ENCODE measurements at regions not wholly inside any gene's neighbourhood (a gene's known extent, or its start where the extent isn't known, plus 50 kb on each side); places are given as distances from the start of the nearest gene placed in this dataset.

GRCh38 chr6:168983925-168984324 is 269.7 kb downstream of the THBS2 start:
- DNase-seq (ENCODE audit: low read depth in 4 of 4, low spot score in 3 of 4), result no peak

DNA sequence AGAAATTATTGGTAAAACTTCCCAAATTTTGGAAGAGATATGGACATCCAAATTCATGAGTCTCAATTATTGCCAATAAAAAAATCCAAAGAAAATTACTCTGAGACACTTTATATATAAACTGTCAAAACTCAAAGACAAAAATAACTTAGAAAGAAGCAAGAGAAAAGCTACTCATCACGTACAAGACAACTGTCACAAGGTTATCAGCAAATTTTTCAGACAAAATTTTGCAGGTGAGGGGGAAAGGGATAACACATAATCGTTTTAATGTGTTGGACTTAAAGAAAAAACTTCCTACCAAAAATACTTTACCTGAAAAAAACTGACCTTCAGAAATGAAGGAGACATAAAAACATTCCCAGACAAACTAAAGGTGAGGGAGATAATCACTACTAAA is 272.5 kb downstream of the THBS2 start:
- DNase-seq (ENCODE audit: low read depth in 4 of 4, low spot score in 3 of 4), result no peak

DNA sequence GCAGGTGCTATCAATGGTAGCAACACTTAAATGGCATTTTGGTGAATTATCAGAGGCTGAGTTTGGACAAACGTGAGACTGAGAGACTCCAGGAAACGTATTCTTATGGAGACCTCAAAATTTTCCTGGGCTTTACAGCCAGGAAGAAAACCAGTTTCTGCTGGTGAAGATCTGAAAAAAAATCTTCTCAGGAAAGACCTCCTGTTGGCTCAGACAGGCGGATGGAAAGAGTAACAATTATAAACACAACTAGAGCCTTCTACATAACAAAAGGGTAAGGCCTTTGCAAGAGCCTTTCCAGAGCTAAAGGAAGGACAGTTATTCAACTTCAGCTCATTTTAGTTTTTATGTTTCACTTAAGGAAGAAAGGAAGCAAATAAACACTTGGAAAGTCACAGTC is 274.4 kb downstream of the THBS2 start:
- no peak for DNase-seq (ENCODE audit: low read depth in 4 of 4, low spot score in 3 of 4)

GRCh38 chr6:168972128-168972527 is 281.5 kb downstream of the THBS2 start:
- DNase-seq (ENCODE audit: low read depth in 4 of 4, low spot score in 3 of 4), result no peak

GRCh38 chr6:168971549-168971948 is 282.1 kb downstream of the THBS2 start:
- no peak for DNase-seq (ENCODE audit: low read depth in 4 of 4, low spot score in 3 of 4)

DNA sequence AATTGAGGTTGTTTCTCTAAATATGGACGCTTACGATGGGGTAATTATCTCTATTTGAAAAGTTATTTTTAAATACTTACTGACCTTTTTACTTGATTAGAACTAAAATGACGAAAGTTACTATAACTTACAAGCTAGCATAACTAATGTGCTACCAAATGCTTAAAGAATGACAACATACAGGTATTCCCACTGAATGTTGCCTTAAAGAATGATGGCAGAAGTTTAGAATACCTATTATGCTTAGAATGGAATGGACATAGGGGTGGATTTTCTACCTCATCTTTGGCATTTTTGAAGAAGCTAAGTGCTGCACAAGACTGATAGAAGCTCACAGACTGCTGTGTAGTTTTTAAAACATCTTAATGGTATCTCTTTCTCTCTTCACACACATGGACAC is 284.8 kb downstream of the THBS2 start:
- DNase-seq (ENCODE audit: low read depth in 4 of 4, low spot score in 3 of 4), result no peak

GRCh38 chr6:168968228-168968627 is 285.4 kb downstream of the THBS2 start:
- no peak for DNase-seq (ENCODE audit: low read depth in 4 of 4, low spot score in 3 of 4)

DNA sequence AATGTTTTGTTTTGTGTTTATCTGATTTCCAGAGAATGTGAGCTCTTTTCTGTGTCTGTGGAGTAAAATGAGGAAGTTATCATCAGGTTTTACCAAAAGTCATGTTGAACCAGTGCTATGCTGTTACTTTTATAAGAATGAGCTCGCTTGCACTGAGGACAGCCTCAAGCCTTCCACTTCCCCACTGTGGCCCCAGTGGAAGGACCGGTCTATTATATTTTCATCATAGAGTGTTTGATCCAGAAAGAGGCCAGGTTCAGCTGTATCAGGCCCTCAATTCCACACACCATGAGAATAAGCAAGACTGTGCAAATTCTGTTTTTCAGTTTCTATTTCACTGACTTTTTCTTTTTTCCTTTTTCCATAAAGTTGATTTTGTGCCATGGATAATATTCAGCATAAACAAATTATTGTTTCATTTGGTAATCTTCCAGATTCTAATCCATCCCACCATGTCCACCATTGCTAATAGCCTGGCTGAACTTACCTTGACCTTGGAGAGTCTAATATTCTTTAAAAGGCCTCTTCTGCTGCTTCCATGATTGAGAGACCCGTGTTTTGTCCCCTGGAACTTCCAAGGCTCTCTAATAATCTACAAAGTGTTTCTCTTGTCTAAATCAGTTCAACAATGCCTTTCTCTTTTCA is 286.2 kb downstream of the THBS2 start:
- DNase-seq (ENCODE audit: low read depth in 4 of 4, low spot score in 3 of 4), result no peak

DNA sequence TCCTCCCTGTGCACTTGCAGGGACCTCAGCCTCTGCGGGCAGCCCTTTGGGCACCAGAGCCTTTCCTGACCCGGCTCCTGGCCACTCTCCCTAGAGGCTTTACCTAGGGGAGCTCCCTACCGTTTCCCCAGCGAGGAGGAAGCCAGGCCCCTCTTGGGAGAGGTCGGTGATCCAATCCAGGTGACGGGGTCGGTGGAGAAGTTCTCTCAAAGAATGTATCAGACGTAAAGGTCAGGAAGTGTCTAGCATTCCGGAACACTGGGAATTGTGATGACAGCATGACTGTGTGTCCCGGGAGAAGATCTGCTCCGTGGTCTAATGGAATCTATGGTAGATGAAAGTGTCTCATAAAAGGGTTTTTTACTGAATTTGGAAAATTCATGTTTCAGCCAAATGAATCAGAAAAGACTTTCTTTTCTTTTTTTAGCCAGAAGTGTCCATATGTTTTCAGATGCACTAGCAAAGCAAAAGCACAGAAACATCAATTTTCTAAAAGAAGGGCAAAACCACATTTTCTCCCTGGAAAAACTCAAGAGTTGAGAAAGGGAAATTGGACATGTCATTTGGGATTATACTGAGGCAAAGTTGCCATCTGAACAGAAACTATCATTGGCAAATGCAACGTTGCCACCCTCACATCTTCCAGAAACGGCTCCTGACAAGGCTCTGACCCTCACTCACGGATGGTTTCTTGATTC is 289.4 kb downstream of the THBS2 start:
- DNase-seq (ENCODE audit: low read depth in 4 of 4, low spot score in 3 of 4), result no peak

- DNase-seq (ENCODE audit: low read depth in 4 of 4, low spot score in 3 of 4), result no peak
Measured at GRCh38 chr6:168962886-168963285, 290.8 kb downstream of the THBS2 start.

DNA sequence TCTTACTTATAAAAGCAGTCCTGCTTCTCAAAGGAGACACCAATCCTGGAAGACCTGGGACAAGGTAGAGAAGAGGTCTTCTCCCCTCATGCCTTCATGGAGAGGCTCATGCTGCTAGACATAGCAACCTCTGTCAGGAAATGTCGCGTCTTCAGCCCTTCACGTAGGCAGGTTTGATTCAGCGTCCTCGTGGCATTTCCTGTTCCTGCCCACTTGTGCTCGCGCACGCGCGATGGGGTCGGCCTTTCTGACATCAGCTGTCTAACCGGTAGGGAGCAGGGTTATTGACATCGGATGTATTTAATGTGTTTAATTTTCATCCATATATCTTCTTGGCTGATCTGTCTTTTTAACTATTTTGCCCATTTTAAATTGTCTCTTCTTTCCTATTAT is 292.4 kb downstream of the THBS2 start:
- DNase-seq (ENCODE audit: low read depth in 4 of 4, low spot score in 3 of 4), result no peak

- DNase-seq (ENCODE audit: low read depth in 4 of 4, low spot score in 3 of 4), result no peak
Measured at GRCh38 chr6:168960551-168961263, 292.9 kb downstream of the THBS2 start.

DNA sequence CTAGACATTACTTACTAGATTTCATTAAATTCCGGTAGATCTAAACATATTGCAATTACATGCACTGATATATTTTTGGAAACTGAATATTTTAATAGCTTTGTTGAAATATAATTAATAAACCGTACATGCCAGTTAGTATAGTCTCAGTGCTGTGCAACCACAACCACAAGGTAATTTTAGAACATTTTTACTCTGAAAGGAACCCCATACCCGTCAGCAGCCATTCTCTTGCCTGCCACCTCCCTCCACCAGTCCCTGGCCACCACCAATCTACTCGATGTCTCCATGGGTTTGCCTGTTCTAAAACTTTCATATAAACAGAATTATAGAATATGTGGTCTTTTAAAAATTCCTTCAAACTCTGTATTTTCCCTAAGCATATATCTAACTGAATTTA is 293.9 kb downstream of the THBS2 start:
- DNase-seq (ENCODE audit: low read depth in 4 of 4, low spot score in 3 of 4), result no peak

DNA sequence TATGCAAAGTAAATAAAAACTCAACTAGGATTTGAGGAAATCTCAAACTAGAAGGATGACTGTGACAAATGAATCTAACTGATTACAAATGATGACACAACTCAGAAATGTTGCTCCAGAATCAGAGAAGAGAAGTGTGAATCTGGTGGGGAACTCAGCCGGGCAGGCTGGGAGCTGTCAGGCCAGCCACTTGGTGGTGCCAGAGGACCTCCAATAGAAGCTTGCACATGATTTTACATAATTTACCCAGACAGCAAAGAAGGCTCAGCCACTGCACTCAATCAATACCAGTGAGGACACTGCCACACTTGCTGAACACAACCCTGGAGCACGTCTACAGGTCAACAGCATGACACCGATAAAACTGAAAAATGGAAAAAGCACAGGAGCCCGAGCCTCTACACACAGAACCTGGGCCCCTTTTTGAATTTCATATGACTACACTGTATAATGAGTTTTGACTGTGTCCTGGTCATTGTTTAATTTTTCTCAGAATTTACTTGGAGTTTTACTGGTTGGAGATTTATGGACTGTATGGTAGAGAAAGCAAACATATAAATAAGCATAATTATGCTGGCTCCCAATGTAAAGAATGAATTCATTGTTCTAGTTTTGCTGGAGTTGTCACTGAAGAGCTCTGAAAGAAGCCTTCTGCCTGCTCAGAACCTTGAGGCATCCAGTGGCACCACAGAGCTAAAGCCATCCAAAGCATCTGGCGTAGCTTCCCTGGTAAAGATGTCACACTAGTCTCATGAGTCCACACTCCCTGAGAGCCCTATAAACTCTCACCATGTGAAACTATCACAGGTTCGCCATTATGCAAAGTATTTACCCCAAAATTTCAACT is 296.5 kb downstream of the THBS2 start:
- DNase-seq (ENCODE audit: low read depth in 4 of 4, low spot score in 3 of 4), result peak in 1 of 4 donors; percentile 37

- no peak for DNase-seq (ENCODE audit: low read depth in 4 of 4, low spot score in 3 of 4)
Measured at GRCh38 chr6:168956141-168956838, 297.4 kb downstream of the THBS2 start.

DNA sequence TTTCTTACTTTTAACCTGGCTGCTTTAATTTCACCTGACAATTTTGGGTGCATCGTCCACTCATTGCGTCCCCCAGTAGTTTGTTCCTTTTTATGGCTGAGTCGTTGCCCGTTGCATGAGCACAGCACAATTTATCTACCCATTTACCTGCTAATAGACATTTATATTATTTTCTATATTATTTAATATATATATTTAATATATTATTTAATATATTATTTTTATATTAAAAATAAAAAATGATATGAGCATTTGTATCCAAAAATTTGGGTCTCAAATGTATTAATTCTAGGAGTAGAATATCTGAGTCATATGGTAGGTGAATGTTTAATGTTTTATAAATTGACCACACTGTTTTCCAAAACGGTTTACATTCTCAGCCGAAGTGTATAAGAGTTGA is 300.2 kb downstream of the THBS2 start:
- DNase-seq (ENCODE audit: low read depth in 4 of 4, low spot score in 3 of 4), result no peak

- DNase-seq (ENCODE audit: low read depth in 4 of 4, low spot score in 3 of 4), result peak in 1 of 4 donors; percentile 27
Measured at GRCh38 chr6:168951217-168951616, 302.4 kb downstream of the THBS2 start.

DNA sequence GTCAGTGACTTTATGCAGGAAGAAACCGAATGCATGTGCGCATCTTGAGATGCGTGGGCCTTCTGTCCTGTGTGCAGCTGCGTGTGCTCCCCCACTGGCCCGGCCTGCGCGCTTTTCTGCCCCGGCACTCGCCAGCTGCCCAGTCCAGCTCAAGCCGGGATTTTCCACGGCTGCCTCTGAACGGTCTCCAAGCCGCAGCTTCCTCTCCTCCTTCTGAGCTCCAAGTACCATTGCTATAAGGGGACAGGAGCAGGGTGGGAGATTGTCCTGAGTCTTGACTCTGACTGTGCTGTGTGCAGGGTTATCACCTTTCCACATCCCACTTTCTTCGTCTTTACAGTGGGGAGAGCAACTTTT is 302.8 kb downstream of the THBS2 start:
- DNase-seq (ENCODE audit: low read depth in 4 of 4, low spot score in 3 of 4), result no peak

GRCh38 chr6:168949981-168950857 is 303.4 kb downstream of the THBS2 start:
- peak in 2 of 4 donors; percentile 37 to 47 for DNase-seq (ENCODE audit: low read depth in 4 of 4, low spot score in 3 of 4)
